ENCODE measurements at regions not wholly inside any gene's neighbourhood (a gene's known extent, or its start where the extent isn't known, plus 50 kb on each side); places are given as distances from the start of the nearest gene placed in this dataset.

DNA sequence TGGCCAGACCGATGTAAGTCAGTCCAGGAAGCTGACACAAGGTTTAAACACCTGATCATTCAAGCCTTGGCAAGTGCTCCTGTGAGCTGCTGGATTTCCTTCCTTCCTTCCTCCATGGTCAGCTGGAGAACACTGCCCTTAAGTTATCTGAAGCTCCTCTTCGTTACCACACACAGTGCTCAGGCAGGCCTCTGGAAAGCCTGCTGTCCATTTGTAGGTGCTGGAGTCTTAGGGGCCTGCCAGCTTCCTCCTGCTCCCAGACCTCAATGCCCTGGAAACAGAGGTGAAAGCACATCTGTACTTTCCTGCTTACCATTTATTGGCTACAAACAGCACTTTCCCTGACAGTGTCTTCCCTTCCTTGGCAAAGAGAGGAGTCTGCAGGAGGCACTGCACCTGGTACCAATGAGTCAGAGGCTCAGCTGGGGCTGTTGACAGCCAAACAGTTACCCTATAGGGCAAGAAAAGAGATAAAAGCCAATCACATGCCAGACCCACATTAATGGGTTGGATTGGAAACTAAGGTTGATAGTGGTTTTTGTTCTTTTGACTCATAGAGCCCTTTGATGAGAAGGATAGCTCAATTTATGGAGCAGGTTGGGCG is 72.6 kb upstream of the PUM3 start:
- no peak for DNase-seq

DNA sequence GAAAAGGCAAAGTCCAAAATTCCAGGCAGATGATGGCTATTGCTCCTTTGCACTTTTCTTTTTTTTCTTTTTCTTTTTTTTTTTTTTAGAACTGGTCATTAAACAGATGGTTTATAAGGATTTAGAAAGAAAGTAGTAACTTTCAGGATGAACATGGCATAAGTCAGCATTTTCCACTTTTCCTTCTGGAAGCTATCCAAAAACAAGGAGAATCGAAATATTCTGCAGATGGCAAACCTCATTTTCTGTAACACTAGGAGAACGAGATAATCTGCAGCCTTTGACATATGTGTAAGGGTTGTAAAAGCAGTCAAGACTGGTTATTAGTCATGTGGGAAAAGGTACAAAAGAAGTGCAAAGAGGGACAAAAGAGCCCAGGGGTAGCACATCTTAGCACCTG is 69.1 kb upstream of the PUM3 start:
- DNase-seq = no peak

DNA sequence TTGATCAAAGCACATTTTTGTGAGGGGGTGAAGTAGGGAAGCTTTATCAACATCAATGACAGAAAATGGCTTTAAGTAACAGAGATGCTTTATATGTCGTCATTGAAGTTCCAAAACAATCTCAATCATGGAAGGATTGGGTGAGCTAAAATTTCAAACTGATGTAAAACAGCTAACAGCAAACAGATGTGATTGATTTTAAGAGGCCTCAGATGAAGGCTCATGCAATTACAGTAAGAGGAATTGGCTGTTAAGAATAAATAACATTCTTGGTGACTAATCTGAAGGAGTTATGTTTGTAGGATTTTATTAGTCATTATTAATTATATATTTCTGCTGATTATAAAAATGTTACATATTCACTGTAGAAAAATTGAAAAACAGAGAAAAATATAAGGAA is 63.5 kb upstream of the PUM3 start:
- no peak for DNase-seq

DNA sequence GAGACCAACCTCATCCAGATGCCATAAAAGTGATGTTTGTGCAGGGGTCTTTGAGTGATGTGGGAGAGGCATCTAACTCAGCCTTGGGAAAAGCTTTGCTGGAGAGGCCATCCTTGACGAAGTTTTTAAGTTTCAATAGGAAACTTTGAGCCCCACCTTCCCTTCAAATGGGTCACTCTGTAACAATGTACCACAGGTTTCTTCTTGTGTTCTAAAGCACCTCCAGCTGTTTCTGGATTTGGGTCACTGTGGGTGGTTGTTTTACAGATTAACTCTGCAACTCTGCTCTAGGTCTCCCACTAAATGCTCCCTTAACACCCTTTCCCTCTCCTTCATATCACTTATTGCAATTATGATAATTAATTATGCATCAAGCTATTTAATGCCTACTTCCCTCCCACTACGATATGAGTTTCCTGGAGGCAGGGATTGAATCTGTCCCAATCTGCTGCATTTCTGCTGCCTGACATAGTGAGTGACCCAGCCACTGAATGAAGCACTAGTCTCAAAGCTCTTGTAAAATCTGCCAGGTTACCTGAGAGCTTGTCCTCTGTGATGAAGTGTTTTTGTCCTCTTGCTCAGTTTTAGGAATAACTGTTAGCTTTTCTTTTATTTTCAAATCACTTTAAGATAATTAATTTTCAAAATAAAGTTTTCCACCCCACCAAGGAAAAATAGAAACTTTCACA is 60.5 kb upstream of the PUM3 start:
- no peak for DNase-seq
